MM.1S (cell line): ENCODE measurements at regions not wholly inside any gene's neighbourhood (a gene's known extent, or its start where the extent isn't known, plus 50 kb on each side); places are given as distances from the start of the nearest gene placed in this dataset.

ENCODE experiments used
- CTCF ChIP-seq: fragments of 300-600 bp; sonication (generic); IDR thresholded peaks from 2 replicates; pipeline ENCODE4 v1.5.1; 2016; ENCODE audit warnings: antibody characterized with exemption, low read length, mixed read lengths
- EZH2 ChIP-seq: fragments of 300-600 bp; sonication (generic); optimal IDR thresholded peaks from 2 replicates; pipeline ENCODE3; 2017; ENCODE audit warnings: low read depth, mild to moderate bottlenecking, antibody characterized with exemption, low read length, mixed read lengths
- EZH2phosphoT487 ChIP-seq: fragments of 300-600 bp; sonication (generic); IDR thresholded peaks from 2 replicates; pipeline ENCODE4 v1.6.1; 2018; ENCODE audit warnings: antibody characterized with exemption, low read length

- TF ChIP-seq EZH2 (no peak), CTCF (no peak), EZH2phosphoT487 (no peak)
Measured at GRCh38 chr10:128572696-128573095, 446.5 kb upstream of the MKI67 start.
